Trophoblast cell (in vitro differentiated cells and primary cell): ENCODE measurements at regions not wholly inside any gene's neighbourhood (a gene's known extent, or its start where the extent isn't known, plus 50 kb on each side); places are given as distances from the start of the nearest gene placed in this dataset.

Experiments
- DNase-seq, 2 donors: peaks; one replicate each; pipeline ENCODE4 v3.0.0-alpha.2; 2016
- H2AFZ ChIP-seq: 2 replicates; pipeline ENCODE4 v1.6.1; 2013; ENCODE audit warnings: low read length, moderate library complexity, mild to moderate bottlenecking; ENCODE audit not compliant: insufficient read depth, poor library complexity
- H2AK5ac ChIP-seq: 2 replicates; pipeline ENCODE4 v1.6.1; 2013; ENCODE audit warnings: mild to moderate bottlenecking, low read length
- H2BK120ac ChIP-seq: 2 replicates; pipeline ENCODE4 v1.6.1; 2013; ENCODE audit warnings: low read length, mild to moderate bottlenecking, moderate library complexity; ENCODE audit not compliant: insufficient read depth, poor library complexity
- H2BK12ac ChIP-seq: 2 replicates; pipeline ENCODE4 v1.6.1; 2013; ENCODE audit warnings: mild to moderate bottlenecking, low read length, moderate library complexity
- H2BK5ac ChIP-seq: 2 replicates; pipeline ENCODE4 v1.6.1; 2013; ENCODE audit warnings: low read length, low read depth, moderate library complexity, mild to moderate bottlenecking; ENCODE audit not compliant: poor library complexity
- H3K14ac ChIP-seq: 2 replicates; pipeline ENCODE4 v1.6.1; 2013; ENCODE audit warnings: mild to moderate bottlenecking, low read length
- H3K18ac ChIP-seq: 2 replicates; pipeline ENCODE4 v1.6.1; 2013; ENCODE audit warnings: mild to moderate bottlenecking, low read length
- H3K23ac ChIP-seq: 2 replicates; pipeline ENCODE4 v1.6.1; 2013; ENCODE audit warnings: low read length
- H3K27ac ChIP-seq: 2 replicates; pipeline ENCODE4 v1.5.1; 2013; ENCODE audit warnings: low read depth, mild to moderate bottlenecking, inconsistent platforms, low read length, moderate library complexity
- H3K27me3 ChIP-seq: 2 replicates; pipeline ENCODE4 v1.6.1; 2013; ENCODE audit warnings: inconsistent platforms, mild to moderate bottlenecking, low read length, moderate library complexity; ENCODE audit not compliant: insufficient read depth
- H3K36me3 ChIP-seq, 2 experiments: 1 replicate in 1 of 2; 2 replicates in 1 of 2; pipeline ENCODE4 v1.6.1; 2013; ENCODE audit warnings: low read length in 2 of 2, mild to moderate bottlenecking in 2 of 2, moderate library complexity in 1 of 2; ENCODE audit not compliant: insufficient read depth in 2 of 2, control insufficient read depth in 1 of 2
- H3K4ac ChIP-seq: 2 replicates; pipeline ENCODE4 v1.6.1; 2013; ENCODE audit warnings: low read depth, mild to moderate bottlenecking, low read length, moderate library complexity
- H3K4me1 ChIP-seq, 2 experiments: 1 replicate in 1 of 2; 2 replicates in 1 of 2; pipeline ENCODE4 v1.6.1; 2013; ENCODE audit warnings: low read length in 2 of 2, mild to moderate bottlenecking in 2 of 2, moderate library complexity in 1 of 2; ENCODE audit not compliant: insufficient read depth in 2 of 2, control insufficient read depth in 1 of 2
- H3K4me2 ChIP-seq: 2 replicates; pipeline ENCODE4 v1.6.1; 2013; ENCODE audit warnings: inconsistent platforms, mild to moderate bottlenecking, low read length, moderate library complexity
- H3K4me3 ChIP-seq: 2 replicates; pipeline ENCODE4 v1.5.1; 2013; ENCODE audit warnings: mild to moderate bottlenecking, low read depth, low read length, inconsistent platforms
- H3K79me1 ChIP-seq: one replicate; pipeline ENCODE4 v1.6.1; 2013; ENCODE audit warnings: low read length
- H3K79me2 ChIP-seq: 2 replicates; pipeline ENCODE4 v1.6.1; 2013; ENCODE audit warnings: low read length, mild to moderate bottlenecking; ENCODE audit not compliant: control insufficient read depth, insufficient read depth, poor library complexity
- H3K9ac ChIP-seq: 2 replicates; pipeline ENCODE4 v1.6.1; 2013; ENCODE audit warnings: mild to moderate bottlenecking, low read length
- H3K9me3 ChIP-seq: 2 replicates; pipeline ENCODE4 v1.6.1; 2013; ENCODE audit warnings: low read depth, mild to moderate bottlenecking, control low read depth, inconsistent platforms, low read length; ENCODE audit not compliant: insufficient read depth
- H4K12ac ChIP-seq: 2 replicates; pipeline ENCODE4 v1.6.1; 2013; ENCODE audit warnings: low read depth, mild to moderate bottlenecking, low read length, moderate library complexity
- H4K8ac ChIP-seq: 2 replicates; pipeline ENCODE4 v1.6.1; 2013; ENCODE audit warnings: low read depth, mild to moderate bottlenecking, low read length, moderate library complexity
- H4K91ac ChIP-seq: one replicate; pipeline ENCODE4 v1.6.1; 2013; ENCODE audit warnings: low read depth, mild to moderate bottlenecking, low read length, moderate library complexity
- WGBS: extraction: QIAGEN DNeasy Blood & Tissue Kit; methylation state at CpG from one replicate; pipeline ENCODE4 v1.1.7; 2013; ENCODE audit warnings: missing lambda C conversion rate; ENCODE audit not compliant: insufficient read length, insufficient coverage; ENCODE audit errors: extremely low coverage; 5-methylcytosine and 5-hydroxymethylcytosine counted together

DNA sequence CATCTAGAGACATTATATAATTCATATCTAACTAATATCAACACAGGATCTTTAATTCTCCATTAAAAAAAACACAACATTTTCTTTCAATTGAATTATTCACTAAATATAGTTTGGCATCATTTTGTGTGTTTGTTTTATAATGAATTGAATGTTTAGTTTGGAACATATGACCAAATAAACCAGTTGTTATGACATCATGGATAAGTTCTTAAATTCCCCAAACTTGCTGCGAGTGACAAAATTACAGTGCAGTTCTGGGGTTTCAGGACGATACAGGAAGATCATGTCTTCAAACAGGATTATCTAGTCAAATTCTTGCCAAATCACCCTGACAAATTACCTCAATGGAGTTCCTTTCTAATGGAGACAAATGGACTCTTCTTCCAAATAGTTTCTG is 473.6 kb downstream of the EPM2A start:
- Histone ChIP-seq H3K9me3 (no peaks in the 10 kb centered on the region), H3K27me3 (no peaks in the 10 kb centered on the region), H3K9ac (no peak overlapping the region), H3K18ac (no peak overlapping the region), H3K4me1 (peaks cover 0 to under 1% of the 10 kb centered on the region in 2 experiments), H2AFZ (no peak overlapping the region), H3K27ac (no peak overlapping the region), H4K8ac (no peak overlapping the region), H2BK5ac (no peak overlapping the region), H3K14ac (no peak overlapping the region), H2BK12ac (no peak overlapping the region), H3K79me1 (no peaks in the 10 kb centered on the region), H3K23ac (no peak overlapping the region), H2AK5ac (no peak overlapping the region), H4K12ac (no peak overlapping the region), H3K4me3 (no peak overlapping the region), H3K79me2 (no peaks in the 10 kb centered on the region), H3K4ac (no peak overlapping the region), H3K36me3 (no peaks in the 10 kb centered on the region), H4K91ac (no peak overlapping the region), H3K4me2 (no peak overlapping the region), H2BK120ac (no peak overlapping the region)
- no peak for DNase-seq
- WGBS: no CpG with 5 or more reads among the region's 2 CpGs

DNA sequence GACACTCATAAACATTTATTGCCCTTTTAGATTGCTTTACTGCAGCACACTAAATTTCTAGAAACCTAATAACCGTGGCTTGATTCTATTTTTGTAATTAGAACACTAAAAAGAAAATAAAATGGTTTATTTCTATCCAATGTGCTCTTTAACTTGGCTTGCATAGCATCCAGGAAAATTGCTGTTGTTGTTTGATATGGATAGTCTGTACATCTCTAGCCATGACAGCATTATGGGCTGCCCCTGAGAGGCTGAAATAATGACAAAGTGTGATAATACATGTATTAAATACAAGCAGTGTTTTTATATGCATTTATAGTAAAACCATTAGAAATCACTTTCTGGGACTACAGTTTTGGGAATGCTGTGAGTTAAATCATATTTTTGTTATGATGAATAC is 472.5 kb downstream of the EPM2A start:
- H3K4me3 ChIP-seq: no peak overlapping the region
- no peak overlapping the region for H3K14ac ChIP-seq
- no peak overlapping the region for H3K23ac ChIP-seq
- no peak overlapping the region for H3K27ac ChIP-seq
- H3K4me2 ChIP-seq: no peak overlapping the region
- no peak overlapping the region for H2BK120ac ChIP-seq
- no peak overlapping the region for H2BK5ac ChIP-seq
- H3K27me3 ChIP-seq: no peaks in the 10 kb centered on the region
- no peaks in the 10 kb centered on the region for H3K36me3 ChIP-seq
- H4K91ac ChIP-seq: no peak overlapping the region
- H4K8ac ChIP-seq: no peak overlapping the region
- no peaks in the 10 kb centered on the region for H3K9me3 ChIP-seq
- H2BK12ac ChIP-seq: no peak overlapping the region
- no peak overlapping the region for H4K12ac ChIP-seq
- no CpG with 5 or more reads among the region's 1 CpG for WGBS
- H3K18ac ChIP-seq: no peak overlapping the region
- peaks cover 0 to 3% of the 10 kb centered on the region in 2 experiments for H3K4me1 ChIP-seq
- no peaks in the 10 kb centered on the region for H3K79me1 ChIP-seq
- H2AK5ac ChIP-seq: no peak overlapping the region
- no peak overlapping the region for H2AFZ ChIP-seq
- no peak for DNase-seq
- no peak overlapping the region for H3K4ac ChIP-seq
- no peaks in the 10 kb centered on the region for H3K79me2 ChIP-seq
- H3K9ac ChIP-seq: no peak overlapping the region

DNA sequence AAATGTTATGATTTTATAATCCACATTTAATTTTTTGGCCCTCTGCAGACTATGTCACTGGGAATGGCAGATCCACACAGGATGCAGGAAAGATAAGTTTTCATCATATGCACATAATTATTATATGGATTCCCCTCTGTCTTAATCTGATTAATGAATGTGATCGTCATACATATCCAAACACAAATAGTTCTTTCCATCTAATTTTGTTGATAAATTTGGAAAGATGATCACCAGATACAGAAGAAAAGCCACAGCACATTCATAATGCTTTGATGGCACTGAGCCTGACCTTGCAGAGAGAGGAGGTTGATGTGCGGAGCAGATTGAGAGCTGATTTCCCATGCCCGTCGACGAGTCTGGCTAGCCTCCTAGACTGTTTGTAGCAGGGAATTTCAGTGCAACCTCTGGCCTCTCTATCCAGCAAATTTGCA is 471.5 kb downstream of the EPM2A start:
- Histone ChIP-seq H2BK120ac (no peak overlapping the region), H3K79me1 (no peaks in the 10 kb centered on the region), H4K12ac (no peak overlapping the region), H3K4me3 (no peak overlapping the region), H2AK5ac (no peak overlapping the region), H2BK5ac (no peak overlapping the region), H3K18ac (no peak overlapping the region), H3K9me3 (no peaks in the 10 kb centered on the region), H3K79me2 (no peaks in the 10 kb centered on the region), H4K8ac (no peak overlapping the region), H3K27me3 (no peaks in the 10 kb centered on the region), H3K4me1 (peaks cover 0 to 3% of the 10 kb centered on the region in 2 experiments), H3K27ac (no peak overlapping the region), H3K23ac (no peak overlapping the region), H3K9ac (no peak overlapping the region), H2AFZ (no peak overlapping the region), H3K4me2 (no peak overlapping the region), H3K36me3 (no peaks in the 10 kb centered on the region), H3K4ac (no peak overlapping the region), H3K14ac (no peak overlapping the region), H4K91ac (no peak overlapping the region), H2BK12ac (no peak overlapping the region)
- DNase-seq: no peak
- WGBS: no CpG with 5 or more reads among the region's 5 CpGs

DNA sequence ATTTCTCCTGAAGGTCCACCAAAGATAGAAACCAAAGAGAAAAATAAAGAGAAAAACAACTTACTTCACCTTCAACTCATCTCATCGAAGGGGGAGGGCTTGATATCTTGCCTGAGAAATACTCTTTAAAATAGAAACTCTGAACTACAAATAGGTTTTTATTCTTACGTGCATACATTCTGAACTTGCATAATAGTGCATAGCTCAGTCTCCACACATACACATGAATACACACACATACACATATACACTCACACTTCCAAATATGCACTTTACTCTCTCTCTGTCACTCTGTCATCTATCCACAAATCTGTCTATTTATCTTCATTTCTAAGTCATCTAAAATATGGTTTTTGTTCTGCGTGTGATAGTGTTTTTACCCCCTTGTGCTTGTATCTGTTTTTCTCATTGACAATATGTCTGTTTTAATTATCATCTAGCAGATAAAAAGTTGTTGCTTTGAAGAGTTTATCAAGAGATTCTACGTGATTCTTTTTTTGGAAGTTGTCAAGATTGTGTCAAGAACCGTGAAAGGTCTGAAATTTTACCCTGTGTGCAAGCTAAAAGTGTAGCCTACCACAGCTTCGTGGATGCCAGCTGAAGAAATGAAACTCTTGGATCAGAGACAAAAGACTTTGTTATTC is 468.8 kb downstream of the EPM2A start:
- no peak overlapping the region for H3K14ac ChIP-seq
- no peak overlapping the region for H3K9ac ChIP-seq
- no peaks in the 10 kb centered on the region for H3K27me3 ChIP-seq
- H4K91ac ChIP-seq: no peak overlapping the region
- H3K23ac ChIP-seq: no peak overlapping the region
- WGBS: no CpG with 5 or more reads among the region's 6 CpGs
- H3K9me3 ChIP-seq: no peaks in the 10 kb centered on the region
- H3K79me1 ChIP-seq: no peaks in the 10 kb centered on the region
- H2BK5ac ChIP-seq: no peak overlapping the region
- H3K4me1 ChIP-seq: peaks cover 0 to 3% of the 10 kb centered on the region in 2 experiments
- H3K4me2 ChIP-seq: no peak overlapping the region
- H2AFZ ChIP-seq: peak overlapping the region; percentile 41
- H4K8ac ChIP-seq: no peak overlapping the region
- H2BK12ac ChIP-seq: peak overlapping the region; percentile 71
- no peaks in the 10 kb centered on the region for H3K36me3 ChIP-seq
- H4K12ac ChIP-seq: no peak overlapping the region
- H2AK5ac ChIP-seq: no peak overlapping the region
- H3K27ac ChIP-seq: no peak overlapping the region
- no peak overlapping the region for H3K18ac ChIP-seq
- H3K79me2 ChIP-seq: no peaks in the 10 kb centered on the region
- peak in 1 of 2 donors; percentile 1 for DNase-seq
- no peak overlapping the region for H2BK120ac ChIP-seq
- no peak overlapping the region for H3K4me3 ChIP-seq
- no peak overlapping the region for H3K4ac ChIP-seq
